AG09309 (cell line): ENCODE measurements at regions not wholly inside any gene's neighbourhood (a gene's known extent, or its start where the extent isn't known, plus 50 kb on each side); places are given as distances from the start of the nearest gene placed in this dataset.

Source experiments
- DNase-seq: peaks from one replicate; pipeline ENCODE4 v3.0.0-alpha.2; 2010; ENCODE audit warnings: low read depth
- H3K4me3 ChIP-seq: 2 replicates; pipeline ENCODE4 v1.5.1; 2011; ENCODE audit warnings: mild to moderate bottlenecking, low read depth, low read length, moderate library complexity; ENCODE audit not compliant: control insufficient read depth
- TF ChIP-seq, protein P1 (sequence below): IDR thresholded peaks from 2 replicates; pipeline ENCODE4 v1.5.1; 2011; ENCODE audit warnings: mild to moderate bottlenecking, low read depth, low read length, inconsistent platforms; ENCODE audit not compliant: insufficient read depth, control insufficient read depth; ENCODE audit errors: missing control alignments

- H3K4me3 ChIP-seq = no peak overlapping the region
- TF ChIP-seq, protein P1, sequence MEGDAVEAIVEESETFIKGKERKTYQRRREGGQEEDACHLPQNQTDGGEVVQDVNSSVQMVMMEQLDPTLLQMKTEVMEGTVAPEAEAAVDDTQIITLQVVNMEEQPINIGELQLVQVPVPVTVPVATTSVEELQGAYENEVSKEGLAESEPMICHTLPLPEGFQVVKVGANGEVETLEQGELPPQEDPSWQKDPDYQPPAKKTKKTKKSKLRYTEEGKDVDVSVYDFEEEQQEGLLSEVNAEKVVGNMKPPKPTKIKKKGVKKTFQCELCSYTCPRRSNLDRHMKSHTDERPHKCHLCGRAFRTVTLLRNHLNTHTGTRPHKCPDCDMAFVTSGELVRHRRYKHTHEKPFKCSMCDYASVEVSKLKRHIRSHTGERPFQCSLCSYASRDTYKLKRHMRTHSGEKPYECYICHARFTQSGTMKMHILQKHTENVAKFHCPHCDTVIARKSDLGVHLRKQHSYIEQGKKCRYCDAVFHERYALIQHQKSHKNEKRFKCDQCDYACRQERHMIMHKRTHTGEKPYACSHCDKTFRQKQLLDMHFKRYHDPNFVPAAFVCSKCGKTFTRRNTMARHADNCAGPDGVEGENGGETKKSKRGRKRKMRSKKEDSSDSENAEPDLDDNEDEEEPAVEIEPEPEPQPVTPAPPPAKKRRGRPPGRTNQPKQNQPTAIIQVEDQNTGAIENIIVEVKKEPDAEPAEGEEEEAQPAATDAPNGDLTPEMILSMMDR = no peak
- no peak for DNase-seq
Observed at GRCh38 chr2:122007126-122007525, 251.7 kb downstream of the TSN start.

DNA sequence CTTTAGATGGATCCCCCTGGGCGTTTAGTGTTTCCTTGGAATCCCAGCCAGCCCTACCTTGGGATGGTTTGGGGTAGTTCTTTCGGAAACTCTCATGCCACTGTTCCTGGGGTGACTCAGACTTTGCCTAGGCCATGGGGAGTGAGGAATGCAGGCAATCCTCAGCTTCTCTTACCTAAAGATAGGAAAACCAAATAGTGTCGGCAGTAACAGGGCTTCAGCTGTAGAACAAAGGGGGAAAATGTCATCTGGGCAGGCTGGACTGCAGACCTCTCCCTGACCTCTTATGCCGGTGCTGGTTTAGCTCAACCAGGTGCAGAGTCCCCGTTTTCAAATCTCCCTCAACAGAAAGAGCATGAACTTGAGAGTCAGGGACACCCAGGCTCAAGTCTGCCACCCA, 252.1 kb downstream of the TSN start:
- TF ChIP-seq, protein P1 = no peak
- no peak for DNase-seq
- H3K4me3 ChIP-seq = no peak overlapping the region

- H3K4me3 ChIP-seq = no peak overlapping the region
- no peak for DNase-seq
- TF ChIP-seq, protein P1 = no peak
Observed at GRCh38 chr2:122009561-122009960, 254.1 kb downstream of the TSN start.

- no peak overlapping the region for H3K4me3 ChIP-seq
- TF ChIP-seq, protein P1 = no peak
- no peak for DNase-seq
Observed at GRCh38 chr2:122011493-122012270, 256.2 kb downstream of the TSN start.

GRCh38 chr2:122018736-122019135, 263.3 kb downstream of the TSN start:
- TF ChIP-seq, protein P1 = no peak
- no peak for DNase-seq
- no peak overlapping the region for H3K4me3 ChIP-seq

DNA sequence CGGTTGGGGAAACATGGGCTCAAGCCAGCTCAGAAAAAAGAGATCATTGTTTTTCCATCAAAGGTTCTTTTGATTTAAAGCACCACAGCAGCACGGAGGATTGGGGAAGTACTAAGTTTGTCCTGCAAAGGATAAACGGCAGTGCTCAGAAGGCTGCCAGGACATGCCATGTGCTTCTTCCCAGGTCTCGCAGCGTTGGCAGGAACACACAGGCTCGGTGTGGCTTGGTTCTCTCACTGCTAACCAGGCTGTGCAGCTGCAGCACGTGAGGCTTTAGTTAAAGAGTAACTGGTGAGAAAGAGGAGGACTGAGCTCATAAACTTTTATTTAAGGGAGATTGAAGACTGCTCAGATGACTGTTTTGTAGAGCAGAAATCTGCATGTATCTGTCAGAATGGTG, 264.3 kb downstream of the TSN start:
- TF ChIP-seq, protein P1 = no peak
- H3K4me3 ChIP-seq = no peak overlapping the region
- no peak for DNase-seq

- TF ChIP-seq, protein P1 = no peak
- H3K4me3 ChIP-seq = no peak overlapping the region
- DNase-seq = no peak
Observed at GRCh38 chr2:122020377-122020776, 264.9 kb downstream of the TSN start.
